ENCODE measurements at regions not wholly inside any gene's neighbourhood (a gene's known extent, or its start where the extent isn't known, plus 50 kb on each side); places are given as distances from the start of the nearest gene placed in this dataset.

DNA sequence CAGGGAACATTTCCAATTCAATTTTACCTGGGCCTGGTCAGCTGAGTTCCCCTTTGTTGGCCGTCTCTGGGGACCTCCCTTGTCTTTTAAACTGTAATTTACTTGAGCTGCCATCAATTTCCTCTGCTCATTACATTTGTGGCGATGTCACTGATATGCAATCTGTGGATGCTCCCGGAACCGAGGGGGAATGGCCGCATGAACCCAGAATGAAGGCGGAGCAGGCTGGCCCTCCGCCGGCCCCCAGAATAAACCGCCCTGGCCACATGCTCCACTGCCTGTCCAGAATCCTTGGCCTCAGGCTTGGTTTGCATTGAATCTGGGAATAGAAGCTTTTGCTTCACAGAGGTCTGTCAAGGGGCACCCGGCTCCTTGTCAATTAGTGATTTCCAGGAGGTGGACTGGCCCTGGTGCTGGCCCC is 276.8 kb downstream of the TEX29 start:
- DNase-seq = no peak

DNA sequence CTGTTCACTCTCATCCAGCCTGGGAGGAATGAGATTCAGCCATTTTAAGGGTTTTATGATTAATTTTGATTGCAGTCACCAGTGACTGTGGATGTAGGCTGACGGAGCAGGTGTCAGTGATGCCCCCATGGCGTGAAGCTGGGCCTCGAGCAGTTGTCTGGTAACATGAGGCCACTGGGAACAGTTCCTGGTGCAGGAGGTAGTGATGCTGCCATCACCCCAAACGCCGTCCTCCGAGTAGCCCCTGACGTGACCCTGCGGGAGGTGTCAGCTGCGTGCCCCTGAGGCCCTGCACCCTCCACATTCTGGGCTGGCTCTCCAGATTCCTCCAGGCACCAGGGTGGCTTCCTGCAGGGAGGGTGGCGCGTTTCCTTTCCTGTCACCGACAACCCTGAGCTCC is 277.2 kb downstream of the TEX29 start:
- DNase-seq = no peak

GRCh38 chr13:111598747-111599146 is 278.3 kb downstream of the TEX29 start:
- DNase-seq = no peak

- DNase-seq = no peak
Observed at GRCh38 chr13:111599791-111600190, 279.3 kb downstream of the TEX29 start.

- no peak for DNase-seq
Observed at GRCh38 chr13:111602874-111603273, 282.4 kb downstream of the TEX29 start.

DNA sequence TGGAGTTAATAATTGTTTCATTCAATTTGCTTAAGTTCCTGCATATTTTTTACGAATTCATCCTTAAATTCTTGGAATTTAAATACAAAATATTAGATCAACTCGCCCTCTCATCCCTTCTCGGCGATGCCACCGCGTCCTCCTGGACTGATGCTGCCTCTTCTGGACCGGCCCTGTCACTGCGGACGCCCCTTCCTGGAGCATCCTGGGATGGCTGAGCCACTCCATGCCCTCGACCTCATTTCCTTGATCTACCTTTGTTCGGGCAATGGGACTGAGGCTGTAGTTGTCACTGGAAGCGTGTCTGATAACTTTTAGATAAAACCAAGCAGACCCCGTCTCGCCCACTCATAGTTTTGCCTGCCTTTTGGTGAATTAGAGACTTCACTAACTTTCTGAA is 283.7 kb downstream of the TEX29 start:
- DNase-seq = no peak

GRCh38 chr13:111608556-111608955 is 288.1 kb downstream of the TEX29 start:
- no peak for DNase-seq

DNA sequence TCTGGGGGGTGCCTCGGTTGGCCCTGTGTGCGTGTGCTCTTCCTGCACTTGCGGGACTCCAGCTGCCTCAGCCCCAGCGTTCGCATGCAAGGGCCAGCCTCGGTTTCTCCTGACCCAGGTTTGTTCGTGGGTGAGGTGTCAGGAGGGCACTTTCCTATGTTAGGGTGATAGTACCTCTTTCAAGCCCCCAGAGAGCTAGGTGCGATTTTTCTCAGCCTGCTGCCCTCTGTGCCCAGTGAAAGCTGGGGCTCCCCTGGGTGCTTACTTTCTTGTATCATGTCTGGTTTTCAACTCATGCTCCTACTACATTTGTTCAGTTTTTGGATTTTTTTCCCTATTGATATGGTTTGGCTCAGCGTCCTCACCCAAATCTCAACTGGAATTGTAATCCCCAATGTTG is 289.2 kb downstream of the TEX29 start:
- DNase-seq = no peak

- DNase-seq = no peak
Observed at GRCh38 chr13:111610081-111610480, 289.6 kb downstream of the TEX29 start.

DNA sequence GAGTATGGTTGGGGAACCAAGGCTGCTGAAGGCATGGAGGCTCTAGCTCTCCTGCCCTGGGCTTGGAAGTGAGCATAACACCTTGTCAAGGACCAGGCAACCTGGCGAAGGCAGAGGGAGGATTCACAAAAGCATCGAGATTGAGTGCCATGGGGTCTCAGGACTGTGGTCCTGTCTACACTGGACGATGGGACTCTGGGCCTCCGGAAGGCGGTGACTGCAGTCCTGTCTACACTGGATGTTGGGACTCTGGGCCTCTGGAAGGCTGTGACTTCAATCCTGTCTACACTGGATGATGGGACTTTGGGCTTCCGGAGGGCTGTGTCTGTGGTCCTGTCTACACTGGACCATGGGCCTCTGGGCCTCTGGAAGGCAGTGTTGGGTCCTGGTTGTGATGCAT is 290.4 kb downstream of the TEX29 start:
- DNase-seq = no peak

GRCh38 chr13:111611651-111612050 is 291.2 kb downstream of the TEX29 start:
- DNase-seq = no peak

DNA sequence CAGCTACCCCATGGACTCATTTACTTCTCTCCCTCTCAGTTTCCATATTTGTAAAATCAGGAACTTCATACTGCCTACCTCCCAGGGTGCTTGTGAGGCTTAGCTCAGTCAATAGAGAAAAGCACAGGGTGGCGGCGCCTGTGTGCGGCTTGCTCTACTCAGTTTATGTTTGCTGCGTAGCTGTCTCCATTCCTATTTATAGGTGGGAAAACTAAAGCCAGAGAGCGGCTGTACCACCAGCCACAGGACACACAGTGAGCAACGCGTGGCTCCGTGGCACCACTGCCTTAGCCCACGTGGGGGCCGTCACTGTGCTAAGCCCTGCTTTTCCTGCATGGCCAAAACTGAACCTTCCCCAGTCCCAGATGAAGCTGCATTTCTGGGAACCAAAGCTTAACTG is 292.4 kb downstream of the TEX29 start:
- DNase-seq = no peak

DNA sequence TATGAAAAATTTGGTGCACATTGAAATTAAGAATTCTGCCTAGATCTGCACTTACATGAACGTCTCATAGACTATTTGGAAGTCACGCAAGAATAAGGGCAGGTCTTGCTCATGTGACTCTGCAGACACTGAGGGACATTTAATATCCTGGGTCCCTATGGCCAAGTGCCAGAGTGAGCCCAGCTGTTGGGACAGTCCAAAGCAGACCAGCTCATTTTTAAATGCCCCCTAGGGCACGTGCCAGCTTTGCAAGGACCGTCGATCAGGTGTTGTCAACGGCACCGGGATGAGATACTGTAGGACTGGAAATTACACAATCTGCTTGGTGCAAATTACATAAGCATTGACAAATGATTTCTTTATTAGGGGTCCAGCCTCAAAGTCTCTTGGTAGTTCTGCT is 293.6 kb downstream of the TEX29 start:
- no peak for DNase-seq

GRCh38 chr13:111614613-111615012 is 294.2 kb downstream of the TEX29 start:
- no peak for DNase-seq

- no peak for DNase-seq
Observed at GRCh38 chr13:111616203-111616602, 295.8 kb downstream of the TEX29 start.

- no peak for DNase-seq
Observed at GRCh38 chr13:111620166-111620565, 299.7 kb downstream of the TEX29 start.

GRCh38 chr13:111620586-111620985 is 300.1 kb downstream of the TEX29 start:
- DNase-seq = no peak

DNA sequence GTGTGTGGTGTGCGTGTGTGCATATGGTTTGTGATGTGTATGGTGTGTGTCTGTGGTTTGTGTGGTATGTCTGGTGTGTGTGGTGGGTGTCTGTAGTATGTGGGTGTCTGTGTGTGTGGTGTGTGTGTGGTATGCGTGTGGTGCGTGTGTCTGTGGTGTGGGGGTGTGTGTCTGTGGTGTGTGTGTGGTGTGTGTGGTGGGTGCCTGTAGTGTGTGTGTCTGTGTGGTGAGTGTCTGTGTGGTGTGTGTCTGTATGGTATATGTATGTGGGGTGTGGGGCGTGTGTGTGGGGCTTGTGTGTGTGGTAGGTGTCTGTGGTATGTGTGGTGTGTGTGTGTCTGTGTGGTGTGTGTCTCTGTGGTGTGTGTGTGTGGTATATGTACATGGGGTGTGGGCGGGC is 300.7 kb downstream of the TEX29 start:
- no peak for DNase-seq

DNA sequence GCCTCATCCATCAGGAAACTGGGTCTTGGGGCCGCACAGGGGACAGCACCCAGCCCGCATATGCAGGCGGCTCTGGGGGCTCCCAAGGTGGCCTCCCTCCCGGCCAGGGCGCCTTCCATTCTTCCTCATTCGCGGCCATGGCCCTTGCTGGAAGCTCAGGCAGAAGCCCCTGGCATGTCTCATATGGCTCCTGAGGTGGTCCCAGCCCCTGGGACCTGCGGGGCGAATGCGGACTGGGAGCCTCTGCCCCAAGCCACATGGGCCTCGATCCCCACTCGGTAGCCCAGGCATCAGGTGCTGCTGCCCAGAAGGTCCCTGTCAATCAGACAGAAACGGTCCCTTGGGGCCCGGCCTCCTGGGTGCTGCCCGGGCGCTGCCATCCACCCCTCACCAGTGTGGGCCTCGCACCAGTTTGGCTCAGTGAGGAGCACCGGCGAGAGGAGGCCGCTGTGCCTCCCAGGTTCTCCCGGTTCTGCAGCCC is 301.6 kb downstream of the TEX29 start:
- no peak for DNase-seq

DNA sequence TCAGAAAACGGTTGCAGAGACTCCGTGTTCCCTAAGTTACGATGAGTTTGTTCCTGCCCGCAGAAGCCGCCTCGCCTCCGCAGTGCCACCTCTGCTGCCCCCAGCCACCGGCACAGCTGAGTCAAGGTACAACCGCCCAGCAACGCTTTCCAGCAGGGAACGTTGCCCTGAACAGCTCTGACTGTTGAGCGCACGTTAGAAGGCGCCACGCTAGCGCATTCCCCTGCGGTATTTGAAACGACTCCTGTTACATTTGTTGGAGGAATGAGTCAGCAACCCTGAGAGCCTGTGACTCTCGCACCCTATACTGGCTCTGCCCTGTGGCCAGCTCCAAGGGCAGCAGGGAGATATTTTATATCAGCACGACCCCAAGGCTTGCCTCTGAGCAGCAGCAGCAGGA is 302.8 kb downstream of the TEX29 start:
- DNase-seq = no peak

DNA sequence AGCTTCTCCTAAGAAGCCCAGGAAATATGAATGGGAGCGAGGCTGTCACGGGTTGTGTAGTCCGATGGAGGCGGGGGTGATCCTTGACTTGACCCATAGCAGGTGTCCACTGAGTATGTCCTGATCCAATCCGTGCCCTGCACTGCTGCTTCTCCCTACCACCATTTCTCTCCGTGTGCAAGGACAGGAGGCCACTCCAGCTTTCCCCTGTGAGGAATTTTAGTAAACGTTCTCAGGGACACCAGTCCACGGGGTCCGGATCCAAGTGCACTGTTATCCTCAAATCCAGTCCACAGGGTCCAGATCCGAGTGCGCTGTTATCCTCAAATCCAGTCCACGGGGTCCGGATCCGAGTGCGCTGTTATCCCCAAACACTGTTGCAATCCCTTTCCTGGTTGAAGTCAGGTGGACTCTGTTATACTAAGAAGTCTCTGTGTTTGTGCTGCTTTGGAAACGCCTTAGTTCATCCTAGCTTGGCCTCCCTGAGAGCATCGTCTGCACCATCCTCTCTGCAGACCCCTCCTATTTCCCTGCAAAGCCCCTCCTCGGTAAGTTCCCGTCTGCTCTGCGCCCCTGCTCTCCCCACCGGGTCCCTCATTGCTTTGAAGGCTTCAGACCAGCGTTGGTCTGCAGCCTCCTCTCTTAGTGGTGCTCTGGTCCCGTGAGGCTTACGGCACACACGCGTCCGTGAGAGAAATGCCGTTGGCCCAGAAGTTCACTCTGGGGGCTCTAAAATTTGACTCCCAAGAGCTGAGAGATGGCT is 303.5 kb downstream of the TEX29 start:
- DNase-seq = no peak

DNA sequence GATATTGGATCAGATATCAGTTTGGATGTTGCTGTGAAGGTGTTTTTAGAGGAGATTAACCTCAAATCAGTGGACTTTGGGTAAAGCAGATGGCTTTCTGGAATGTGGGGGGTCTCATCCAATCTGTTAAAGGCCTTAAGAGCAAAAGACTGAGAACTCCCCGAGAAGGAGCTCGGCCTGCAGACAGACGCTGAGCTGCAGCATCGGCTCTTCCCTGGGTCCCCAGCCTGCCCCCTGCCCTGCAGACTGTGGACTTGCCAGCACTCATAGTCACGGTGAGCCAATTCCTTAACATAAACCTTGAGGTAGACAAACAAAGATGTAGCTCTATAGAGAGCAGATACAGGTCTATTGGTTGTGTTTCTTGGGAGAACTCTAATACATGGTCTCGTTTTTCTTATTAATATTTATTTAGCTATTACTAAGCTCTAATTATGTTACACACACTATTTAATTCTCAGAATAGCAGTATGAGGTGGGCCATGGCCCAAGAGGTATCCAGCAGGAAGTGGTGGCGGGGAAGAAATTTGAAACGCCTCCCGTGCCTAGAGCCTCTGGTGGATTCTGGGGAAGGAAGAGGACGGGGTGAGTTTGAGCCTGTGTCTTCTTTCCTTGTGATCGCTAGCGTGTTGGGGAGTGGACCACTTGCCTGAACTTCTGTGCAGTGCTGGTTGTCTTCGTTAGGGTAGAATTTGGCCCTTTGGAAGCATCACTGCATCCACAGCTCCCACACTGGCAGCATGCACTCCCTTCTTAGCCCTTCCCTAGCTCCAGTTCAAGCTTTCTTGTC is 305.3 kb downstream of the TEX29 start:
- DNase-seq = no peak

- no peak for DNase-seq
Observed at GRCh38 chr13:111626371-111627305, 306.2 kb downstream of the TEX29 start.
